H1 (cell line): ENCODE measurements at regions not wholly inside any gene's neighbourhood (a gene's known extent, or its start where the extent isn't known, plus 50 kb on each side); places are given as distances from the start of the nearest gene placed in this dataset.

Experiments used
- BCL11A ChIP-seq, 2 experiments: IDR thresholded peaks; one replicate each; pipeline ENCODE4 v1.6.1; 2011; ENCODE audit warnings: low read depth in 2 of 2, low read length in 2 of 2, mild to moderate bottlenecking in 2 of 2
- CEBPB ChIP-seq: IDR thresholded peaks from 2 replicates; pipeline ENCODE4 v1.6.1; 2012; ENCODE audit warnings: low read depth, low read length
- CTCF ChIP-seq, 3 experiments: IDR thresholded peaks; 1 replicate in 2 of 3; 2 replicates in 1 of 3; pipeline versions ENCODE4 v1.5.1 to v1.6.1; 2011; ENCODE audit warnings: low read length in 3 of 3, mild to moderate bottlenecking in 3 of 3, inconsistent platforms in 2 of 3, low read depth in 1 of 3, moderate library complexity in 1 of 3; ENCODE audit not compliant: insufficient read depth in 1 of 3; ENCODE audit errors: control extremely low read depth in 1 of 3
- EP300 ChIP-seq, 2 experiments: IDR thresholded peaks; 1 replicate in 1 of 2; 2 replicates in 1 of 2; pipeline ENCODE4 v1.6.1; 2011 to 2012; ENCODE audit warnings: low read depth in 2 of 2, low read length in 2 of 2, mild to moderate bottlenecking in 2 of 2, borderline replicate concordance in 1 of 2, inconsistent platforms in 1 of 2, moderate library complexity in 1 of 2
- GABPA ChIP-seq: IDR thresholded peaks from 2 replicates; pipeline ENCODE4 v1.6.1; 2011; ENCODE audit warnings: mild to moderate bottlenecking, low read length, moderate library complexity, borderline replicate concordance; ENCODE audit not compliant: insufficient read depth
- JUND ChIP-seq: IDR thresholded peaks from 2 replicates; pipeline ENCODE4 v1.6.1; 2011; ENCODE audit warnings: mild to moderate bottlenecking, improper control_type of control experiment, low read length
- KDM5A ChIP-seq: fragments of 200-600 bp; IDR thresholded peaks from 2 replicates; pipeline ENCODE4 v1.7.1; 2012; ENCODE audit warnings: mild to moderate bottlenecking, low read length, inconsistent platforms, mixed read lengths
- MAFK ChIP-seq: IDR thresholded peaks from 2 replicates; pipeline ENCODE4 v1.6.1; 2012; ENCODE audit warnings: low read depth, mild to moderate bottlenecking, improper control_type of control experiment, low read length
- POLR2AphosphoS5 ChIP-seq: IDR thresholded peaks from 2 replicates; pipeline ENCODE4 v1.6.1; 2011; ENCODE audit warnings: low read depth, low read length
- TAF1 ChIP-seq: IDR thresholded peaks from 2 replicates; pipeline ENCODE4 v1.6.1; 2011; ENCODE audit warnings: mild to moderate bottlenecking, low read depth, low read length
- TF ChIP-seq, protein P1 (sequence below): IDR thresholded peaks from 2 replicates; pipeline ENCODE4 v1.6.1; 2011; ENCODE audit warnings: low read length, improper control_type of control experiment

GRCh38 chr2:84209941-84210340 lies 249.1 kb downstream of the SUCLG1 start:
- TF ChIP-seq JUND (no peak), POLR2AphosphoS5 (no peak), GABPA (no peak), CTCF (IDR thresholded peaks at IDR 0.05; ENCODE audit: control extremely low read depth in 1 of 3, insufficient read depth in 1 of 3, low read depth in 1 of 3, low read length in 3 of 3) (no peak), TAF1 (no peak), EP300 (IDR thresholded peaks at IDR 0.05; ENCODE audit: borderline replicate concordance in 1 of 2, low read depth in 2 of 2, low read length in 2 of 2) (no peak), CEBPB (no peak), KDM5A (no peak), MAFK (no peak), BCL11A (IDR thresholded peaks at IDR 0.05; ENCODE audit: low read depth in 2 of 2, low read length in 2 of 2) (no peak)
- TF ChIP-seq, protein P1, sequence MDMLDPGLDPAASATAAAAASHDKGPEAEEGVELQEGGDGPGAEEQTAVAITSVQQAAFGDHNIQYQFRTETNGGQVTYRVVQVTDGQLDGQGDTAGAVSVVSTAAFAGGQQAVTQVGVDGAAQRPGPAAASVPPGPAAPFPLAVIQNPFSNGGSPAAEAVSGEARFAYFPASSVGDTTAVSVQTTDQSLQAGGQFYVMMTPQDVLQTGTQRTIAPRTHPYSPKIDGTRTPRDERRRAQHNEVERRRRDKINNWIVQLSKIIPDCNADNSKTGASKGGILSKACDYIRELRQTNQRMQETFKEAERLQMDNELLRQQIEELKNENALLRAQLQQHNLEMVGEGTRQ = no peak
